ENCODE measurements at regions not wholly inside any gene's neighbourhood (a gene's known extent, or its start where the extent isn't known, plus 50 kb on each side); places are given as distances from the start of the nearest gene placed in this dataset.

GRCh38 chr4:63764400-63764799 lies 644.9 kb downstream of the TECRL start:
- H3K4me2 ChIP-seq (ENCODE audit: insufficient read depth, insufficient read length, low read length) = no peak overlapping the region
- H3K27me3 ChIP-seq (ENCODE audit: insufficient read depth, low read length) = no peaks in the 10 kb centered on the region
- no peak overlapping the region for H2BK120ac ChIP-seq (ENCODE audit: low read depth, low read length, poor library complexity, severe bottlenecking)
- no peak overlapping the region for H4K91ac ChIP-seq (ENCODE audit: insufficient read length, low read depth, low read length)
- no peaks in the 10 kb centered on the region for H3K79me1 ChIP-seq (ENCODE audit: insufficient read depth, low read depth, low read length, poor library complexity, severe bottlenecking)
- no peaks in the 10 kb centered on the region for H4K20me1 ChIP-seq (ENCODE audit: control insufficient read depth, insufficient read depth, insufficient read length)
- no peak overlapping the region for H2BK5ac ChIP-seq (ENCODE audit: insufficient read length, low read length)
- H3K4ac ChIP-seq (ENCODE audit: low read depth, low read length) = no peak overlapping the region
- H3K27ac ChIP-seq (ENCODE audit: insufficient read length, low read depth, low read length) = no peak overlapping the region
- no CpG with 5 or more reads among the region's 4 CpGs for WGBS (ENCODE audit: extremely low coverage, insufficient read length, low lambda C conversion rate)
- H2AK5ac ChIP-seq (ENCODE audit: insufficient read length, low read length) = no peak overlapping the region
- no peak for TF ChIP-seq CTCF (conservative IDR thresholded peaks at IDR 0.05)
- no peak overlapping the region for H3T11ph ChIP-seq (ENCODE audit: low read length)
- H2AFZ ChIP-seq (ENCODE audit: low read length) = no peak overlapping the region
- no peak overlapping the region for H2BK20ac ChIP-seq (ENCODE audit: low read depth, low read length, poor library complexity, severe bottlenecking)
- no peaks in the 10 kb centered on the region for H3K4me1 Mint-ChIP-seq
- no peaks in the 10 kb centered on the region for H3K23me2 ChIP-seq (ENCODE audit: insufficient read length, low read depth, low read length, poor library complexity, severe bottlenecking)
- H3K18ac ChIP-seq (ENCODE audit: insufficient read length, low read depth, low read length) = no peak overlapping the region
- no peak overlapping the region for H3K4me3 Mint-ChIP-seq
- H3K56ac ChIP-seq (ENCODE audit: insufficient read length, low read depth, low read length) = no peak overlapping the region
- no peak overlapping the region for H4K5ac ChIP-seq (ENCODE audit: insufficient read length, low read depth, low read length)
- H4K8ac ChIP-seq (replicated peaks; ENCODE audit: insufficient read length, low read depth, low read length) = no peak overlapping the region
- no peak overlapping the region for H3K14ac ChIP-seq (ENCODE audit: insufficient read depth, low read length)
- H2BK12ac ChIP-seq (ENCODE audit: insufficient read length, low read depth, low read length) = no peak overlapping the region
- H3K9me3 ChIP-seq (ENCODE audit: control insufficient read depth, low read depth, low read length) = no peaks in the 10 kb centered on the region
- no peak for DNase-seq
- no peak overlapping the region for H3K27ac Mint-ChIP-seq
- no peaks in the 10 kb centered on the region for H3K9me3 Mint-ChIP-seq
- H3K36me3 Mint-ChIP-seq (ENCODE audit: insufficient read depth in 1 of 3, low read depth in 3 of 3) = no peaks in the 10 kb centered on the region
- no peaks in the 10 kb centered on the region for H3K79me2 ChIP-seq (ENCODE audit: insufficient read depth, low read length)
- no peaks in the 10 kb centered on the region for H3K4me1 ChIP-seq (ENCODE audit: insufficient read depth, low read length)
- H3K27me3 Mint-ChIP-seq (ENCODE audit: low read depth) = no peaks in the 10 kb centered on the region; the same call in 1 of the 2 replicates
- no peak overlapping the region for H3K23ac ChIP-seq (ENCODE audit: insufficient read length, low read depth, low read length)
- no peak overlapping the region for H3K9ac ChIP-seq (ENCODE audit: extremely low read depth, insufficient read length, low read length)
- H2BK15ac ChIP-seq (ENCODE audit: low read depth, low read length) = no peak overlapping the region

All from H9 (cell line).